HFF-Myc (cell line): ENCODE measurements at regions not wholly inside any gene's neighbourhood (a gene's known extent, or its start where the extent isn't known, plus 50 kb on each side); places are given as distances from the start of the nearest gene placed in this dataset.

Experiments
- DNase-seq: peaks from one replicate; pipeline ENCODE4 v3.0.0-alpha.2; 2011; ENCODE audit warnings: low read depth; ENCODE audit errors: extremely low read depth
- H3K4me3 ChIP-seq: replicated peaks from 2 replicates; pipeline ENCODE4 v1.5.1; 2011; ENCODE audit warnings: low read depth, mild to moderate bottlenecking, control low read depth, low read length
- CTCF ChIP-seq: IDR thresholded peaks from 2 replicates; pipeline ENCODE4 v1.5.1; 2012; ENCODE audit warnings: mild to moderate bottlenecking, low read depth, low read length, control low read depth; ENCODE audit errors: missing control alignments

DNA sequence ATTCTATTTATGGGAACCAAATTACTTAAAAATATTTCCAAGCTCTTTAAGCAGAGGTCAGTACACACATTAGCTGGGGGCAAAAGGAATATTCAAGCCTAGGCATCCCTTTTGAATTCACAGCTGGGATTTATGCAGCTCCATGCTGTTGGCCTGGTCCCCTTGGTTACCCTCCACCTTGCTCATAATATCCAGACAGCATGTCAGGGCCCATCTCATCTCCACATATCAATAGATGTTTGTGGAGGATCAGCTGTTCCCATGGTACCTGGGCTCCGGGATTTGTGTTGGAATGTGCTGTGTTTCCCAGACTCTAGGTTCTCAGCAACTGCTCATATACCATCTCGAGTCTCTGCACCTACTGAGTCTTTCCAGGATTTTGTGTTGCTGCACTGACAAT lies 534.8 kb downstream of the BMP2 start:
- no peak for DNase-seq
- no peak overlapping the region for H3K4me3 ChIP-seq
- no peak for TF ChIP-seq CTCF

DNA sequence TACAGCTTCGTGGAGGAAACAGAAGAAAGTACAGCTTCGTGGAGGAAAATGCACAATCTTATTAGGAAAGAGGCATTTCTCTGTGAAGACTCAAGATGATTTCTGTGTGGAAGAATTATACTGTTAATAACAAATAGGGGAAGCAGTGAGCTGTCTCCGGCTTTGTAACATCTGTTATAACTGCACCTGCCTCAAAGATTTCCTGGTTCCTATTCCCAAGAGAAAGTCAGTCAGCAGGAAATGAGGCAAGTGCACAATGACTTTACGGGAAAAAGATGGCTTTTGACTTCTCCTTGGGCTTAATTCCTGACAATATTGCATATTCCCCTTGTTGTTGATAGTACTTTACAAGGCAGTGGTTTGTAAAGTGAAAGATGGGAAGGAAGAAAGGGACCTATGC lies 538.5 kb downstream of the BMP2 start:
- no peak overlapping the region for H3K4me3 ChIP-seq
- DNase-seq, result no peak
- no peak for TF ChIP-seq CTCF

DNA sequence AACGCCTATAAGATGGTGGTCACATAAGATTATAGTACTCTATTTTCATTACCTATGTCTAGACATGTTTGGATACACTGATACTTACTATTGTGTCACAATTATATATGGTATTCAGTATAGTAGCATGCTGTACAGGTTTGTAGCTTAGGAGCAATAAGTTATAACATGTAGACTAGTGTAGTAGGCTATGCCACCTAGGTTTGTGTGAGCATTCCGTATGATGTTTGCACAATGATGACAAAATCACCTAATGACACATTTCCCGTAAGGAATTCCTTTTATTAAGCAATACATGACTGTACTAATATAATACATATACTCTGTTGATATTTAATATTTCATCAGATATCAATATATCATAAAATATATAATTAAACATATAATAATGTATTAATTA lies 540.7 kb downstream of the BMP2 start:
- H3K4me3 ChIP-seq, result no peak overlapping the region
- TF ChIP-seq CTCF, result no peak
- DNase-seq, result no peak

GRCh38 chr20:7313047-7313446 lies 545.6 kb downstream of the BMP2 start:
- no peak for DNase-seq
- no peak for TF ChIP-seq CTCF
- H3K4me3 ChIP-seq, result no peak overlapping the region

DNA sequence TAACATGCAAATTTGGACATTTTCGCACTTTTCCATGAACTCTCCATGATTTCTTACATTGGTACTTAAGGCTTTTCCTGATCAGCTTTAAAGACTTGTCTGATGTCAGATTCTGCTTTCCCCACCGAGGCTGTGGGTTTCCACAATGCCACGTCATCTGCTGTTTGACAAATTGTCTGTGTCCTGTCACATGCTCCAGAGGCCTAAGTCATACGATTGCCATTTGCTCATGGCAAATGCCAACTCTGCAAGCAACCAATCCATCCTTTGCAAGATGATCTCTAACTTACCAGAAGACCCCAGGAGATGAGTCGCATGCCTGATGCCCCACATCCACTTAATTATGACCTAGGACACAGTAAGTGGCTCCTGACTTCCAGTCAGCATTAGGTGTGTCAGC lies 556.5 kb downstream of the BMP2 start:
- DNase-seq, result no peak
- H3K4me3 ChIP-seq, result no peak overlapping the region
- no peak for TF ChIP-seq CTCF

DNA sequence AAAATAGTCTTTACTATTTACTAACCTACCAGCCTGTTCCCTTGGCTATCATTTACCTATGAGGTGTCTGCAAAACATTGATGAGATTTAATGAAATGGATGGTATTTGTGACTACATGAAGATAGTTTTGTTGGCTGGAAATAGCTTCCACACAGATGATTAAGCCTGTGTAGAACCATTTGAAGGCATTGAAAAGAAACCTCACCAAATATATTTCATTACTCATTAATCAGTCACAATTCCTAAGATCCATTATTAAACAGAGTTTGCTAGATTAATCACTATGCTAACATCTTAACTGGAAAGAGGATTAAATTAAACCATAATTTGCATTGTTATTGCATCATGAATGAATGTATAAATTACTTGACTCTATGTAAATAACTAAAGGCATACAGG lies 560.3 kb downstream of the BMP2 start:
- DNase-seq, result no peak
- H3K4me3 ChIP-seq, result no peak overlapping the region
- TF ChIP-seq CTCF, result no peak

DNA sequence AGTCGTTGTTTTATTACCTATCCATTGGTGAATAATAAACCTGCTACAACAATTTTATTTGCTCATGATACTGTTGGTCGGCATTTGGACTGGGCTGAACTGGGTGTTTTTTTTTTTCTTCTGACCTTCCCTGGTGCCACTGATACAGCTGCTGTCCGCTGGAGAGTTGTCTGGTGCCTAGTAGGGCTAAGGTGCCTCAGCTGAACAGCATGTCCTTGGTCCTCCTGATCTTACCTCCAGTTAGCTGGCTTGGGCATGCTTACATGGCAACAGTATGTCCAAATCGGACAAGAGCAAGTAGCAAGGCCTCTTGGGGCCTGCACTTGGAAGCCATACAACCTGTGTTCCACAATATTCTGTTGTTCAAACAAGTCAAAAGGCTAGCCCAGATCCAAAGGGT lies 563.4 kb downstream of the BMP2 start:
- no peak for TF ChIP-seq CTCF
- H3K4me3 ChIP-seq, result no peak overlapping the region
- DNase-seq, result no peak
